Activated T-cell treated with anti-CD3 and anti-CD28 coated beads, Interleukin-2, amount 50 U/mL, for 72 hours (primary cell): ENCODE measurements at regions not wholly inside any gene's neighbourhood (a gene's known extent, or its start where the extent isn't known, plus 50 kb on each side); places are given as distances from the start of the nearest gene placed in this dataset.

Source experiments
- ATAC-seq, 2 donors: fragments of 150-1000 bp; cut with Tn5 transposase; replicated peaks in 1 of 2; 2 replicates each; pipeline ENCODE4 v1.10.0; 2021; ENCODE audit warnings: moderate library complexity in 2 of 2, mild to moderate bottlenecking in 1 of 2
- DNase-seq, 2 donors: peaks; one replicate each; pipeline ENCODE4 v3.0.0; 2021 to 2022; ENCODE audit warnings: mixed read lengths in 1 of 2
- H3K27ac Mint-ChIP-seq: one replicate; pipeline ENCODE4 v1.8.0; 2022; ENCODE audit warnings: mild to moderate bottlenecking, moderate library complexity, mixed read lengths
- H3K27me3 Mint-ChIP-seq: one replicate; pipeline ENCODE4 v1.8.0; 2022; ENCODE audit warnings: low read depth, mixed read lengths
- H3K36me3 Mint-ChIP-seq, 2 donors: one replicate each; pipeline ENCODE4 v1.8.0; 2022; ENCODE audit warnings: mixed read lengths in 2 of 2, mild to moderate bottlenecking in 1 of 2; ENCODE audit not compliant: insufficient read depth in 2 of 2
- H3K4me1 Mint-ChIP-seq: one replicate; pipeline ENCODE4 v1.8.0; 2022; ENCODE audit warnings: low read depth, mixed read lengths
- H3K4me3 Mint-ChIP-seq, 2 donors: one replicate each; pipeline ENCODE4 v1.8.0; 2022; ENCODE audit warnings: mild to moderate bottlenecking in 2 of 2, mixed read lengths in 2 of 2, moderate library complexity in 2 of 2
- H3K9me3 Mint-ChIP-seq, 2 donors: one replicate each; pipeline ENCODE4 v1.8.0; 2022; ENCODE audit warnings: mixed read lengths in 2 of 2

GRCh38 chr13:106996867-106997618, 429.1 kb upstream of the ARGLU1 start:
- H3K27me3 Mint-ChIP-seq = no peaks in the 10 kb centered on the region
- DNase-seq (no peak), ATAC-seq (no peak)
- H3K4me3 Mint-ChIP-seq = no peak overlapping the region
- no peaks in the 10 kb centered on the region for H3K4me1 Mint-ChIP-seq
- peaks cover 0 to 3% of the 10 kb centered on the region in 2 donors for H3K9me3 Mint-ChIP-seq
- H3K36me3 Mint-ChIP-seq = no peaks in the 10 kb centered on the region
- H3K27ac Mint-ChIP-seq = no peak overlapping the region

- DNase-seq (no peak), ATAC-seq (no peak)
- Mint-ChIP-seq H3K4me3 (no peak overlapping the region), H3K27ac (no peak overlapping the region), H3K9me3 (no peaks in the 10 kb centered on the region), H3K36me3 (peaks cover 0 to 4% of the 10 kb centered on the region in 2 donors), H3K4me1 (no peaks in the 10 kb centered on the region), H3K27me3 (no peaks in the 10 kb centered on the region)
These were observed 422.7 kb upstream of the ARGLU1 start for GRCh38 chr13:106990594-106990993.

- Mint-ChIP-seq H3K9me3 (no peaks in the 10 kb centered on the region), H3K27ac (no peak overlapping the region), H3K27me3 (no peaks in the 10 kb centered on the region), H3K4me1 (no peaks in the 10 kb centered on the region), H3K36me3 (peaks cover 0 to 4% of the 10 kb centered on the region in 2 donors), H3K4me3 (no peak overlapping the region)
- DNase-seq = no peak
- no peak for ATAC-seq
These were observed 421.9 kb upstream of the ARGLU1 start for GRCh38 chr13:106989876-106990275.

- peaks cover 0 to 2% of the 10 kb centered on the region in 2 donors for H3K9me3 Mint-ChIP-seq
- no peak overlapping the region for H3K4me3 Mint-ChIP-seq
- no peaks in the 10 kb centered on the region for H3K27me3 Mint-ChIP-seq
- ATAC-seq (no peak), DNase-seq (no peak)
- no peaks in the 10 kb centered on the region for H3K4me1 Mint-ChIP-seq
- H3K36me3 Mint-ChIP-seq = peaks cover 0 to 4% of the 10 kb centered on the region in 2 donors
- H3K27ac Mint-ChIP-seq = no peak overlapping the region
These were observed 419.5 kb upstream of the ARGLU1 start for GRCh38 chr13:106987427-106987785.

GRCh38 chr13:106986687-106987426, 418.9 kb upstream of the ARGLU1 start:
- H3K9me3 Mint-ChIP-seq = peaks cover 0 to 4% of the 10 kb centered on the region in 2 donors
- no peak overlapping the region for H3K27ac Mint-ChIP-seq
- H3K36me3 Mint-ChIP-seq = peaks cover 0 to 4% of the 10 kb centered on the region in 2 donors
- DNase-seq (no peak), ATAC-seq (no peak)
- no peaks in the 10 kb centered on the region for H3K4me1 Mint-ChIP-seq
- no peaks in the 10 kb centered on the region for H3K27me3 Mint-ChIP-seq
- H3K4me3 Mint-ChIP-seq = no peak overlapping the region

GRCh38 chr13:106986033-106986484, 418.1 kb upstream of the ARGLU1 start:
- no peak for DNase-seq
- no peaks in the 10 kb centered on the region for H3K27me3 Mint-ChIP-seq
- H3K4me3 Mint-ChIP-seq = no peak overlapping the region
- peaks cover 0 to 8% of the 10 kb centered on the region in 2 donors for H3K9me3 Mint-ChIP-seq
- no peak overlapping the region for H3K27ac Mint-ChIP-seq
- ATAC-seq = no peak
- peaks cover 0 to 4% of the 10 kb centered on the region in 2 donors for H3K36me3 Mint-ChIP-seq
- H3K4me1 Mint-ChIP-seq = no peaks in the 10 kb centered on the region

GRCh38 chr13:106985481-106985880, 417.5 kb upstream of the ARGLU1 start:
- peaks cover 0 to 8% of the 10 kb centered on the region in 2 donors for H3K9me3 Mint-ChIP-seq
- no peaks in the 10 kb centered on the region for H3K27me3 Mint-ChIP-seq
- H3K4me3 Mint-ChIP-seq = no peak overlapping the region
- DNase-seq (no peak), ATAC-seq (no peak)
- H3K4me1 Mint-ChIP-seq = no peaks in the 10 kb centered on the region
- peaks cover 0 to 4% of the 10 kb centered on the region in 2 donors for H3K36me3 Mint-ChIP-seq
- H3K27ac Mint-ChIP-seq = no peak overlapping the region

- Mint-ChIP-seq H3K36me3 (no peaks in the 10 kb centered on the region), H3K4me3 (no peak overlapping the region), H3K27ac (no peak overlapping the region), H3K4me1 (no peaks in the 10 kb centered on the region), H3K27me3 (no peaks in the 10 kb centered on the region), H3K9me3 (peaks cover 0 to 8% of the 10 kb centered on the region in 2 donors)
- ATAC-seq = no peak
- DNase-seq = no peak
These were observed 413.1 kb upstream of the ARGLU1 start for GRCh38 chr13:106981051-106981450.

- no peak overlapping the region for H3K27ac Mint-ChIP-seq
- no peaks in the 10 kb centered on the region for H3K4me1 Mint-ChIP-seq
- peaks cover 0 to 8% of the 10 kb centered on the region in 2 donors for H3K9me3 Mint-ChIP-seq
- ATAC-seq (no peak), DNase-seq (no peak)
- H3K36me3 Mint-ChIP-seq = no peaks in the 10 kb centered on the region
- H3K27me3 Mint-ChIP-seq = no peaks in the 10 kb centered on the region
- no peak overlapping the region for H3K4me3 Mint-ChIP-seq
These were observed 399.5 kb upstream of the ARGLU1 start for GRCh38 chr13:106967391-106967790.

GRCh38 chr13:106963151-106963550, 395.2 kb upstream of the ARGLU1 start:
- Mint-ChIP-seq H3K4me1 (no peaks in the 10 kb centered on the region), H3K27ac (no peak overlapping the region), H3K36me3 (no peaks in the 10 kb centered on the region), H3K27me3 (no peaks in the 10 kb centered on the region), H3K4me3 (no peak overlapping the region), H3K9me3 (peaks cover 0 to 2% of the 10 kb centered on the region in 2 donors)
- DNase-seq (no peak), ATAC-seq (no peak)

- H3K9me3 Mint-ChIP-seq = no peaks in the 10 kb centered on the region
- H3K36me3 Mint-ChIP-seq = no peaks in the 10 kb centered on the region
- no peak for DNase-seq
- H3K4me1 Mint-ChIP-seq = no peaks in the 10 kb centered on the region
- no peaks in the 10 kb centered on the region for H3K27me3 Mint-ChIP-seq
- no peak overlapping the region for H3K4me3 Mint-ChIP-seq
- ATAC-seq = no peak
- H3K27ac Mint-ChIP-seq = no peak overlapping the region
These were observed 393.7 kb upstream of the ARGLU1 start for GRCh38 chr13:106961651-106962050.

- H3K9me3 Mint-ChIP-seq = no peaks in the 10 kb centered on the region
- no peaks in the 10 kb centered on the region for H3K4me1 Mint-ChIP-seq
These were observed 393.3 kb upstream of the ARGLU1 start for GRCh38 chr13:106961216-106961615.

GRCh38 chr13:106958621-106959048, 390.7 kb upstream of the ARGLU1 start:
- ATAC-seq (no peak), DNase-seq (no peak)
- no peaks in the 10 kb centered on the region for H3K27me3 Mint-ChIP-seq
- H3K4me3 Mint-ChIP-seq = no peak overlapping the region
- no peaks in the 10 kb centered on the region for H3K4me1 Mint-ChIP-seq
- H3K9me3 Mint-ChIP-seq = peaks cover 0 to 5% of the 10 kb centered on the region in 2 donors
- H3K36me3 Mint-ChIP-seq = no peaks in the 10 kb centered on the region
- no peak overlapping the region for H3K27ac Mint-ChIP-seq

More at GRCh38 chr13:106961216-106961615, 393.3 kb upstream of the ARGLU1 start:
- Mint-ChIP-seq H3K36me3 (no peaks in the 10 kb centered on the region), H3K4me3 (no peak overlapping the region), H3K27ac (no peak overlapping the region), H3K27me3 (no peaks in the 10 kb centered on the region)
- no peak for ATAC-seq
- no peak for DNase-seq
